Tibial artery (tissue), 4 donors: ENCODE measurements at regions not wholly inside any gene's neighbourhood (a gene's known extent, or its start where the extent isn't known, plus 50 kb on each side); places are given as distances from the start of the nearest gene placed in this dataset.

Source experiments
- DNase-seq, 2 donors: peaks; one replicate each; pipeline ENCODE4 v3.0.0-alpha.2; 2019
- H3K27ac ChIP-seq, 2 donors: fragments of 200-600 bp; sonication (generic) in 1 of 2; 1 replicate in 1 of 2; 2 replicates in 1 of 2; pipeline ENCODE4 v1.5.1; 2018 to 2019; ENCODE audit warnings: mild to moderate bottlenecking in 1 of 2
- H3K27me3 ChIP-seq, 2 donors: fragments of 200-600 bp; sonication (generic) in 1 of 2; one replicate each; pipeline versions ENCODE4 v1.5.1 to v1.6.0; 2016 to 2019
- H3K36me3 ChIP-seq, 3 donors: fragments of 200-600 bp; sonication (generic) in 2 of 3; one replicate each; pipeline ENCODE4 v1.5.1; 2016 to 2019; ENCODE audit warnings: mild to moderate bottlenecking in 2 of 3
- H3K4me1 ChIP-seq, 4 donors: fragments of 200-600 bp; sonication (generic) in 2 of 4; 1 replicate in 3 of 4; 2 replicates in 1 of 4; pipeline ENCODE4 v1.5.1; 2016 to 2019
- H3K4me3 ChIP-seq, 2 donors: fragments of 200-600 bp; sonication (generic) in 1 of 2; 1 replicate in 1 of 2; 2 replicates in 1 of 2; pipeline ENCODE4 v1.5.1; 2018 to 2019; ENCODE audit warnings: mild to moderate bottlenecking in 2 of 2
- H3K9me3 ChIP-seq, 3 donors: fragments of 200-600 bp; sonication (generic) in 1 of 3; one replicate each; pipeline ENCODE4 v1.5.1; 2016 to 2019
- CTCF ChIP-seq, 2 experiments: fragments of 200-600 bp in 1 of 2; fragments of 450-650 bp in 1 of 2; IDR thresholded peaks; one replicate each; pipeline ENCODE4 v1.5.1; 2017 to 2019; ENCODE audit warnings: antibody characterized with exemption in 2 of 2, mild to moderate bottlenecking in 1 of 2, moderate library complexity in 1 of 2
- intact Hi-C: fragments of 100-400 bp; cut with DNase I; formaldehyde crosslinking; loops from one replicate; pipeline ENCODE4 v1.15.0; 2023; ENCODE audit warnings: low total_unique reads

- no peak overlapping the region for H3K4me3 ChIP-seq
- H3K36me3 ChIP-seq: no peaks in the 10 kb centered on the region
- H3K27ac ChIP-seq: no peak overlapping the region
- no peaks in the 10 kb centered on the region for H3K27me3 ChIP-seq
- intact Hi-C loops: no loop called here
- DNase-seq: peak in 1 of 2 donors; percentile 55
- no peak for TF ChIP-seq CTCF (IDR thresholded peaks at IDR 0.05)
- H3K4me1 ChIP-seq: peaks cover 0 to 10% (median 0%) of the 10 kb centered on the region in 4 donors
- no peaks in the 10 kb centered on the region for H3K9me3 ChIP-seq
Observed at GRCh38 chr2:37558623-37559022, 112.8 kb downstream of the CDC42EP3 start.

GRCh38 chr2:37560241-37560848 is 111.1 kb downstream of the CDC42EP3 start:
- intact Hi-C loops: no loop called here
- no peak for DNase-seq
- Histone ChIP-seq H3K27ac (no peak overlapping the region), H3K36me3 (no peaks in the 10 kb centered on the region), H3K27me3 (no peaks in the 10 kb centered on the region), H3K4me3 (no peak overlapping the region), H3K4me1 (peaks cover 0 to 10% (median 0%) of the 10 kb centered on the region in 4 donors), H3K9me3 (no peaks in the 10 kb centered on the region)
- TF ChIP-seq CTCF (IDR thresholded peaks at IDR 0.05): no peak

- no peaks in the 10 kb centered on the region for H3K36me3 ChIP-seq
- intact Hi-C loops: no loop called here
- no peak for TF ChIP-seq CTCF (IDR thresholded peaks at IDR 0.05)
- H3K9me3 ChIP-seq: no peaks in the 10 kb centered on the region
- H3K27me3 ChIP-seq: no peaks in the 10 kb centered on the region
- no peak overlapping the region for H3K4me3 ChIP-seq
- DNase-seq: no peak
- peaks cover 0 to 12% (median 0%) of the 10 kb centered on the region in 4 donors for H3K4me1 ChIP-seq
- no peak overlapping the region for H3K27ac ChIP-seq
Observed at GRCh38 chr2:37560863-37561614, 110.4 kb downstream of the CDC42EP3 start.

- Histone ChIP-seq H3K27ac (no peak overlapping the region), H3K4me1 (peaks cover 0 to 21% (median 2%) of the 10 kb centered on the region in 4 donors), H3K4me3 (no peak overlapping the region), H3K27me3 (no peaks in the 10 kb centered on the region), H3K36me3 (no peaks in the 10 kb centered on the region), H3K9me3 (no peaks in the 10 kb centered on the region)
- no peak for TF ChIP-seq CTCF (IDR thresholded peaks at IDR 0.05)
- no peak for DNase-seq
- intact Hi-C loops: no loop called here
Observed at GRCh38 chr2:37561615-37562569, 109.5 kb downstream of the CDC42EP3 start.

- H3K27me3 ChIP-seq: no peaks in the 10 kb centered on the region
- H3K9me3 ChIP-seq: no peaks in the 10 kb centered on the region
- no peak overlapping the region for H3K4me3 ChIP-seq
- TF ChIP-seq CTCF (IDR thresholded peaks at IDR 0.05): no peak
- H3K27ac ChIP-seq: no peak overlapping the region
- intact Hi-C loops: no loop called here
- H3K4me1 ChIP-seq: peaks cover 0 to 28% (median 3%) of the 10 kb centered on the region in 4 donors
- DNase-seq: no peak
- no peaks in the 10 kb centered on the region for H3K36me3 ChIP-seq
Observed at GRCh38 chr2:37563375-37564015, 107.9 kb downstream of the CDC42EP3 start.
